WTC11 (cell line): ENCODE measurements at regions not wholly inside any gene's neighbourhood (a gene's known extent, or its start where the extent isn't known, plus 50 kb on each side); places are given as distances from the start of the nearest gene placed in this dataset.

Source experiments
- ATAC-seq: fragments of 200-7000 bp; cut with Tn5 transposase; 2 replicates; pipeline ENCODE4 v1.10.0; 2021; ENCODE audit warnings: mild to moderate bottlenecking, moderate library complexity
- CTCF ChIA-PET: fragments of 300-600 bp; sonication (Branson Sonifier 250); formaldehyde crosslinking; loops from one replicate; lab custom pipeline; 2021; ENCODE audit warnings: antibody characterized with exemption; lab: Charles Lee
- POLR2A ChIA-PET: fragments of 350-600 bp; sonication (Branson Sonifier 250); formaldehyde crosslinking; loops from one replicate; lab custom pipeline; 2021; ENCODE audit warnings: antibody characterized with exemption; lab: Charles Lee
- DNase-seq: peaks from one replicate; pipeline ENCODE4 v3.0.0; 2021; ENCODE audit warnings: low spot score
- H3K27ac Mint-ChIP-seq: 2 replicates; pipeline ENCODE4 v1.8.0; 2021; ENCODE audit warnings: mixed read lengths
- H3K27me3 Mint-ChIP-seq: 2 replicates; pipeline ENCODE4 v1.8.0; 2021; ENCODE audit warnings: low read depth, mild to moderate bottlenecking, moderate library complexity, mixed read lengths
- H3K36me3 Mint-ChIP-seq: 2 replicates; pipeline ENCODE4 v1.8.0; 2021; ENCODE audit warnings: mixed read lengths
- H3K4me1 Mint-ChIP-seq: 2 replicates; pipeline ENCODE4 v1.8.0; 2022; ENCODE audit warnings: mixed read lengths
- H3K4me3 Mint-ChIP-seq: 2 replicates; pipeline ENCODE4 v1.8.0; 2021; ENCODE audit warnings: mild to moderate bottlenecking, moderate library complexity, mixed read lengths
- H3K9me3 Mint-ChIP-seq: 2 replicates; pipeline ENCODE4 v1.8.0; 2021; ENCODE audit warnings: mixed read lengths
- AR ChIP-seq: fragments of 250-450 bp; sonication (Bioruptor Pico); IDR thresholded peaks from 2 replicates; pipeline ENCODE4 v1.9.0; 2021; ENCODE audit warnings: mild to moderate bottlenecking
- ATF6 ChIP-seq: sonication (generic); formaldehyde crosslinking; IDR thresholded peaks from 2 replicates; pipeline ENCODE4 v1.8.1; 2023; ENCODE audit warnings: mild to moderate bottlenecking, missing genetic modification reagents
- E2F5 ChIP-seq: sonication (generic); formaldehyde crosslinking; IDR thresholded peaks from 2 replicates; pipeline ENCODE4 v1.8.1; 2022; ENCODE audit warnings: mild to moderate bottlenecking, moderate library complexity, missing genetic modification reagents
- EMX1 ChIP-seq: fragments of 250-450 bp; sonication (Bioruptor Pico); IDR thresholded peaks from 2 replicates; pipeline ENCODE4 v1.8.0; 2021; ENCODE audit warnings: mild to moderate bottlenecking
- ETV6 ChIP-seq: sonication (generic); formaldehyde crosslinking; IDR thresholded peaks from 2 replicates; pipeline ENCODE4 v1.8.1; 2022; ENCODE audit warnings: mild to moderate bottlenecking, missing genetic modification reagents
- IRF1 ChIP-seq: sonication (generic); formaldehyde crosslinking; IDR thresholded peaks from 2 replicates; pipeline ENCODE4 v1.8.0; 2023; ENCODE audit warnings: missing genetic modification reagents
- MXD4 ChIP-seq: fragments of 250-450 bp; sonication (Bioruptor Pico); IDR thresholded peaks from 2 replicates; pipeline ENCODE4 v1.8.0; 2021; ENCODE audit warnings: mild to moderate bottlenecking, moderate library complexity, borderline replicate concordance
- NR3C1 ChIP-seq: sonication (generic); formaldehyde crosslinking; conservative IDR thresholded peaks from 2 replicates; pipeline ENCODE4 v1.8.1; 2023; ENCODE audit warnings: low read depth, mild to moderate bottlenecking, missing genetic modification reagents
- PRDM15 ChIP-seq: sonication (generic); formaldehyde crosslinking; IDR thresholded peaks from 2 replicates; pipeline ENCODE4 v1.8.0; 2022; ENCODE audit warnings: missing genetic modification reagents
- PREB ChIP-seq: sonication (generic); formaldehyde crosslinking; IDR thresholded peaks from 2 replicates; pipeline ENCODE4 v1.8.1; 2022; ENCODE audit warnings: mild to moderate bottlenecking, missing genetic modification reagents, moderate library complexity, borderline replicate concordance
- RELA ChIP-seq: sonication (generic); formaldehyde crosslinking; IDR thresholded peaks from 2 replicates; pipeline ENCODE4 v1.8.1; 2022; ENCODE audit warnings: missing genetic modification reagents, mild to moderate bottlenecking, borderline replicate concordance
- RORB ChIP-seq: fragments of 250-450 bp; sonication (Bioruptor Pico); IDR thresholded peaks from 2 replicates; pipeline ENCODE4 v1.9.0; 2021; ENCODE audit warnings: mild to moderate bottlenecking
- STAT6 ChIP-seq: sonication (generic); formaldehyde crosslinking; conservative IDR thresholded peaks from 2 replicates; pipeline ENCODE4 v1.8.1; 2023; ENCODE audit warnings: mild to moderate bottlenecking, low read depth, missing genetic modification reagents, moderate library complexity
- TCF7 ChIP-seq: sonication (generic); formaldehyde crosslinking; IDR thresholded peaks from 2 replicates; pipeline ENCODE4 v1.8.0; 2022; ENCODE audit warnings: mild to moderate bottlenecking, low read depth, missing genetic modification reagents, moderate library complexity
- TEAD1 ChIP-seq: sonication (generic); formaldehyde crosslinking; IDR thresholded peaks from 2 replicates; pipeline ENCODE4 v1.8.0; 2022; ENCODE audit warnings: mild to moderate bottlenecking, missing genetic modification reagents
- ZNF232 ChIP-seq: sonication (generic); formaldehyde crosslinking; IDR thresholded peaks from 2 replicates; pipeline ENCODE4 v1.8.0; 2022; ENCODE audit warnings: mild to moderate bottlenecking, missing genetic modification reagents
- ZNF263 ChIP-seq: sonication (generic); formaldehyde crosslinking; IDR thresholded peaks from 2 replicates; pipeline ENCODE4 v1.8.1; 2022; ENCODE audit warnings: low read depth, mild to moderate bottlenecking, moderate library complexity, missing genetic modification reagents
- ZNF423 ChIP-seq: fragments of 250-450 bp; sonication (Bioruptor Pico); IDR thresholded peaks from 2 replicates; pipeline ENCODE4 v2.1.2; 2022; ENCODE audit warnings: mild to moderate bottlenecking, moderate library complexity
- ZSCAN18 ChIP-seq: fragments of 250-450 bp; sonication (Bioruptor Pico); IDR thresholded peaks from 2 replicates; pipeline ENCODE4 v2.1.2; 2022; ENCODE audit warnings: mild to moderate bottlenecking, moderate library complexity

GRCh38 chrX:110558406-110558805 is 199.8 kb downstream of the RTL9 start:
- Mint-ChIP-seq H3K36me3 (peaks cover 14% of the 10 kb centered on the region), H3K4me3 (no peak overlapping the region), H3K4me1 (no peaks in the 10 kb centered on the region), H3K27ac (no peak overlapping the region), H3K27me3 (peaks cover 8% of the 10 kb centered on the region), H3K9me3 (peaks cover 40% of the 10 kb centered on the region)
- DNase-seq: no peak
- ATAC-seq: no peak
- TF ChIP-seq RORB (CRISPR knock-in tag) (no peak), RELA (CRISPR knock-in tag) (no peak), IRF1 (CRISPR knock-in tag) (no peak), ETV6 (CRISPR knock-in tag) (no peak), TCF7 (CRISPR knock-in tag) (no peak), PRDM15 (CRISPR knock-in tag) (no peak), TEAD1 (CRISPR knock-in tag) (no peak)
- ChIA-PET CTCF (no interaction called here), POLR2A (no interaction called here)

- ATAC-seq: no peak
- POLR2A ChIA-PET: no interaction called here
- Mint-ChIP-seq H3K27me3 (peaks cover 8% of the 10 kb centered on the region), H3K4me3 (no peak overlapping the region), H3K9me3 (peaks cover 40% of the 10 kb centered on the region), H3K27ac (no peak overlapping the region), H3K36me3 (peaks cover 9% of the 10 kb centered on the region), H3K4me1 (no peaks in the 10 kb centered on the region)
- no peak for TF ChIP-seq ZNF263 (CRISPR knock-in tag)
- no peak for TF ChIP-seq ZNF232 (CRISPR knock-in tag)
- TF ChIP-seq AR: no peak
- TF ChIP-seq STAT6: no peak
- TF ChIP-seq EMX1: no peak
- no peak for TF ChIP-seq PREB (CRISPR knock-in tag)
- TF ChIP-seq ATF6 (CRISPR knock-in tag): no peak
- no peak for TF ChIP-seq ZSCAN18 (CRISPR knock-in tag)
- no peak for TF ChIP-seq ZNF423 (CRISPR knock-in tag)
- no peak for TF ChIP-seq MXD4 (CRISPR knock-in tag)
- TF ChIP-seq NR3C1: no peak
- no peak for TF ChIP-seq RELA (CRISPR knock-in tag)
- TF ChIP-seq E2F5: no peak
- no peak for DNase-seq
- CTCF ChIA-PET: no interaction called here
Measured at GRCh38 chrX:110561034-110561433, 202.4 kb downstream of the RTL9 start.
